HG03095 (cell line): ENCODE measurements at regions not wholly inside any gene's neighbourhood (a gene's known extent, or its start where the extent isn't known, plus 50 kb on each side); places are given as distances from the start of the nearest gene placed in this dataset.

Experiments
- ATAC-seq: cut with Tn5 transposase; IDR thresholded peaks from one replicate; pipeline ENCODE4 v1.9.1; 2021; ENCODE audit warnings: moderate library complexity; ENCODE audit not compliant: unreplicated experiment

- no peak for ATAC-seq
Observed at GRCh38 chr2:52776571-52776970, 991.0 kb upstream of the CHAC2 start.

- ATAC-seq, result no peak
Observed at GRCh38 chr2:52775674-52776073, 991.9 kb upstream of the CHAC2 start.

- ATAC-seq, result no peak
Observed at GRCh38 chr2:52765735-52766134, 1001.9 kb upstream of the CHAC2 start.

- ATAC-seq, result no peak
Observed at GRCh38 chr2:52749764-52750163, 1017.8 kb upstream of the CHAC2 start.

- no peak for ATAC-seq
Observed at GRCh38 chr2:52745144-52745543, 1022.5 kb upstream of the CHAC2 start.

- no peak for ATAC-seq
Observed at GRCh38 chr2:52732849-52733395, 1034.7 kb upstream of the CHAC2 start.

- no peak for ATAC-seq
Observed at GRCh38 chr2:52724585-52724984, 1043.0 kb upstream of the CHAC2 start.

GRCh38 chr2:52717836-52718235 lies 1049.8 kb upstream of the CHAC2 start:
- ATAC-seq, result no peak

- no peak for ATAC-seq
Observed at GRCh38 chr2:52710810-52711618, 1056.6 kb upstream of the CHAC2 start.

- no peak for ATAC-seq
Observed at GRCh38 chr2:52704251-52704650, 1063.4 kb upstream of the CHAC2 start.

GRCh38 chr2:52703004-52703403 lies 1064.6 kb upstream of the CHAC2 start:
- no peak for ATAC-seq

- no peak for ATAC-seq
Observed at GRCh38 chr2:52698408-52698807, 1069.2 kb upstream of the CHAC2 start.

GRCh38 chr2:52697690-52698089 lies 1069.9 kb upstream of the CHAC2 start:
- ATAC-seq, result no peak

GRCh38 chr2:52695731-52696130 lies 1071.9 kb upstream of the CHAC2 start:
- no peak for ATAC-seq

- no peak for ATAC-seq
Observed at GRCh38 chr2:52686935-52687334, 1080.7 kb upstream of the CHAC2 start.

GRCh38 chr2:52676056-52676455 lies 1091.5 kb upstream of the CHAC2 start:
- no peak for ATAC-seq

GRCh38 chr2:52668724-52669123 lies 1098.9 kb upstream of the CHAC2 start:
- ATAC-seq, result no peak

- ATAC-seq, result no peak
Observed at GRCh38 chr2:52659546-52659945, 1108.1 kb upstream of the CHAC2 start.

GRCh38 chr2:52658598-52658997 lies 1109.0 kb upstream of the CHAC2 start:
- ATAC-seq, result no peak

- ATAC-seq, result no peak
Observed at GRCh38 chr2:52639692-52640091, 1127.9 kb upstream of the CHAC2 start.

- no peak for ATAC-seq
Observed at GRCh38 chr2:52632543-52632942, 1135.1 kb upstream of the CHAC2 start.

GRCh38 chr2:52629944-52630343 lies 1137.7 kb upstream of the CHAC2 start:
- no peak for ATAC-seq

- ATAC-seq, result no peak
Observed at GRCh38 chr2:52629531-52629930, 1138.1 kb upstream of the CHAC2 start.
